PC-9 (cell line): ENCODE measurements at regions not wholly inside any gene's neighbourhood (a gene's known extent, or its start where the extent isn't known, plus 50 kb on each side); places are given as distances from the start of the nearest gene placed in this dataset.

Experiments
- EZH2 ChIP-seq: fragments of 200-600 bp; sonication (generic); IDR thresholded peaks from 2 replicates; pipeline ENCODE4 v1.8.0; 2017; ENCODE audit warnings: antibody characterized with exemption, low read depth
- TF ChIP-seq, protein P1 (sequence below): fragments of 200-600 bp; sonication (generic); conservative IDR thresholded peaks from 2 replicates; pipeline ENCODE4 v1.6.1; 2017; ENCODE audit warnings: mixed run types, antibody characterized with exemption, mild to moderate bottlenecking, moderate library complexity

DNA sequence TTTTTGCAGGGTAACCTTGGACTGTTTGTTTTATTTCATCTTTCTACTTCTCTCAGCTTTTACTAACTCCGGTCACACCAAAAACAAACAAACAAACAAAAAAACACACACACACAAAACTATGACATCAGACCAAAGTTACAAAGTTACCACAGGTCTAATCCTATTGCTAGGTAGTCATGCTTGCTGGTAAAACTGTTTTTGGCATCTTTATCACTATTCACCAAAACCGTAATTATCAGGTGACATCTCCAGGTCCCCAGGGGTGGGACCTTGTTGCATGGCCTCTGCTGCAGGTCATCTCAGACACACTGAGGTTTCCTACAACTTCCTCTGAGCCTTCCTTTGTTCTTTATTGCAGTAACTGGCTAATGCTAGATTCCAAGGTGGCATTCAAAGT, 162.3 kb downstream of the ABCA8 start:
- TF ChIP-seq, protein P1, sequence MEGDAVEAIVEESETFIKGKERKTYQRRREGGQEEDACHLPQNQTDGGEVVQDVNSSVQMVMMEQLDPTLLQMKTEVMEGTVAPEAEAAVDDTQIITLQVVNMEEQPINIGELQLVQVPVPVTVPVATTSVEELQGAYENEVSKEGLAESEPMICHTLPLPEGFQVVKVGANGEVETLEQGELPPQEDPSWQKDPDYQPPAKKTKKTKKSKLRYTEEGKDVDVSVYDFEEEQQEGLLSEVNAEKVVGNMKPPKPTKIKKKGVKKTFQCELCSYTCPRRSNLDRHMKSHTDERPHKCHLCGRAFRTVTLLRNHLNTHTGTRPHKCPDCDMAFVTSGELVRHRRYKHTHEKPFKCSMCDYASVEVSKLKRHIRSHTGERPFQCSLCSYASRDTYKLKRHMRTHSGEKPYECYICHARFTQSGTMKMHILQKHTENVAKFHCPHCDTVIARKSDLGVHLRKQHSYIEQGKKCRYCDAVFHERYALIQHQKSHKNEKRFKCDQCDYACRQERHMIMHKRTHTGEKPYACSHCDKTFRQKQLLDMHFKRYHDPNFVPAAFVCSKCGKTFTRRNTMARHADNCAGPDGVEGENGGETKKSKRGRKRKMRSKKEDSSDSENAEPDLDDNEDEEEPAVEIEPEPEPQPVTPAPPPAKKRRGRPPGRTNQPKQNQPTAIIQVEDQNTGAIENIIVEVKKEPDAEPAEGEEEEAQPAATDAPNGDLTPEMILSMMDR = no peak
- no peak for TF ChIP-seq EZH2
